Lung (tissue), 11 donors: ENCODE measurements at regions not wholly inside any gene's neighbourhood (a gene's known extent, or its start where the extent isn't known, plus 50 kb on each side); places are given as distances from the start of the nearest gene placed in this dataset.

Source experiments
- ATAC-seq: fragments of 200-7000 bp; cut with Tn5 transposase; one replicate; pipeline ENCODE4 v1.9.1; 2020; ENCODE audit warnings: moderate number of reproducible peaks; ENCODE audit not compliant: insufficient read depth, low FRiP score
- DNase-seq, 3 donors: peaks; one replicate each; pipeline ENCODE4 v3.0.0-alpha.2; 2013 to 2017
- H3K27ac ChIP-seq, 2 donors: one replicate each; pipeline ENCODE4 v1.5.1; 2013; ENCODE audit warnings: mild to moderate bottlenecking in 2 of 2, moderate library complexity in 2 of 2, control low read depth in 1 of 2, inconsistent platforms in 1 of 2, low read depth in 1 of 2, low read length in 1 of 2
- H3K27me3 ChIP-seq, 3 donors: one replicate each; pipeline ENCODE4 v1.5.1; 2013; ENCODE audit warnings: low read length in 2 of 3; ENCODE audit not compliant: control insufficient read depth in 3 of 3, insufficient read depth in 3 of 3
- H3K36me3 ChIP-seq, 4 donors: one replicate each; pipeline ENCODE4 v1.5.1; 2013; ENCODE audit warnings: low read length in 4 of 4, mild to moderate bottlenecking in 1 of 4, moderate library complexity in 1 of 4; ENCODE audit not compliant: control insufficient read depth in 4 of 4, insufficient read depth in 4 of 4
- H3K4me1 ChIP-seq, 5 donors: one replicate each; pipeline ENCODE4 v1.5.1; 2013; ENCODE audit warnings: low read length in 5 of 5, mild to moderate bottlenecking in 2 of 5, moderate library complexity in 1 of 5; ENCODE audit not compliant: control insufficient read depth in 5 of 5, insufficient read depth in 5 of 5
- H3K4me3 ChIP-seq: one replicate; pipeline ENCODE4 v1.5.1; 2013; ENCODE audit warnings: mild to moderate bottlenecking, control low read depth, moderate library complexity
- H3K9ac ChIP-seq, 2 donors: one replicate each; pipeline ENCODE4 v1.5.1; 2013; ENCODE audit warnings: low read length in 2 of 2, control low read depth in 1 of 2; ENCODE audit not compliant: insufficient read depth in 1 of 2
- H3K9me3 ChIP-seq, 4 donors: one replicate each; pipeline ENCODE4 v1.5.1; 2013; ENCODE audit warnings: low read length in 3 of 4, mild to moderate bottlenecking in 1 of 4, moderate library complexity in 1 of 4; ENCODE audit not compliant: control insufficient read depth in 4 of 4, insufficient read depth in 3 of 4
- CTCF ChIP-seq: IDR thresholded peaks from 2 replicates; pipeline ENCODE4 v1.5.1; 2012; ENCODE audit warnings: mild to moderate bottlenecking; ENCODE audit errors: control extremely low read depth, extremely low read depth
- WGBS, 2 donors: extraction: QIAGEN DNeasy Blood & Tissue Kit; methylation state at CpG; one replicate each; pipeline ENCODE4 v1.1.7; 2013; 5-methylcytosine and 5-hydroxymethylcytosine counted together
- donor health status: control.
- donor health status: control.
- donor health status: Bipolar disorder and iron deficiency.
- donor health status: healthy.
- donor health status: DM: yes; HTN: yes; CAD: no.

GRCh38 chr16:86739178-86739577 lies 160.8 kb downstream of the FOXL1 start:
- no peak overlapping the region for H3K4me3 ChIP-seq
- H3K9ac ChIP-seq, result no peak overlapping the region
- ATAC-seq, result no peak
- peaks cover 0 to 6% (median 0%) of the 10 kb centered on the region in 4 donors for H3K9me3 ChIP-seq
- H3K4me1 ChIP-seq, result peaks cover 0 to 9% (median 0%) of the 10 kb centered on the region in 5 donors
- H3K27ac ChIP-seq, result no peak overlapping the region
- H3K27me3 ChIP-seq, result peaks cover 0 to 4% (median 2%) of the 10 kb centered on the region in 3 donors
- H3K36me3 ChIP-seq, result no peaks in the 10 kb centered on the region
- no peak for TF ChIP-seq CTCF
- no peak for DNase-seq
- 67% methylated on average over 3 of the region's 3 CpGs for WGBS, 2 donors

- Histone ChIP-seq H3K27me3 (peaks cover 0 to 2% (median under 1%) of the 10 kb centered on the region in 3 donors), H3K27ac (no peak overlapping the region), H3K4me3 (no peak overlapping the region), H3K9ac (no peak overlapping the region), H3K4me1 (peaks cover 0 to 9% (median 0%) of the 10 kb centered on the region in 5 donors), H3K36me3 (no peaks in the 10 kb centered on the region), H3K9me3 (peaks cover 0 to 5% (median 0%) of the 10 kb centered on the region in 4 donors)
- no peak for TF ChIP-seq CTCF
- 55 to 58% methylated on average over 11 of the region's 11 CpGs for WGBS, 2 donors
- no peak for DNase-seq
- no peak for ATAC-seq
Observed at GRCh38 chr16:86739808-86740207, 161.5 kb downstream of the FOXL1 start.

GRCh38 chr16:86740298-86740697 lies 161.9 kb downstream of the FOXL1 start:
- Histone ChIP-seq H3K4me3 (no peak overlapping the region), H3K36me3 (no peaks in the 10 kb centered on the region), H3K27ac (no peak overlapping the region), H3K27me3 (peaks cover 0 to 2% (median 0%) of the 10 kb centered on the region in 3 donors), H3K4me1 (peaks cover 0 to 9% (median 0%) of the 10 kb centered on the region in 5 donors), H3K9ac (no peak overlapping the region), H3K9me3 (peaks cover 0 to 2% (median 0%) of the 10 kb centered on the region in 4 donors)
- 78 to 83% methylated on average over 17 of the region's 17 CpGs for WGBS, 2 donors
- ATAC-seq (no peak), DNase-seq (no peak)
- TF ChIP-seq CTCF, result no peak
